ENCODE measurements at regions not wholly inside any gene's neighbourhood (a gene's known extent, or its start where the extent isn't known, plus 50 kb on each side); places are given as distances from the start of the nearest gene placed in this dataset. TPM values are rescaled to one million over a fixed set of nuclear protein-coding genes. Genes with fewer than 3 reads are reported as not detected.

Small RNA genes in the stretch of these regions (small RNA-seq; reads per million reads assigned to genes)
- gene AL162376.1 (not detected), gene RNU4-10P (not detected), gene RNY1P8 (not detected)
